KBM-7 (cell line): ENCODE measurements at regions not wholly inside any gene's neighbourhood (a gene's known extent, or its start where the extent isn't known, plus 50 kb on each side); places are given as distances from the start of the nearest gene placed in this dataset.
"Not testable (repeated sequence)": the region's sequence is repeated elsewhere in the genome, so short reads cannot be mapped to it uniquely, and the experiment has no call there.

Experiments used
- DNase-seq: peaks from one replicate; pipeline ENCODE4 v3.0.0-alpha.2; 2015
- in situ Hi-C: fragments of 300-500 bp; cut with MboI; formaldehyde crosslinking; loops from 2 replicates; pipeline ENCODE4 v1.14.3; 2020; ENCODE audit warnings: low sequenced_read_pairs, low pct_unique_long_range_greater_than_20kb, mixed read lengths

- in situ Hi-C loops: no loop called here
- DNase-seq: no peak
Measured at GRCh38 chr2:144801766-144802165, 281.8 kb upstream of the ZEB2 start.

- in situ Hi-C loops: no loop called here
- no peak for DNase-seq
Measured at GRCh38 chr2:144801325-144801724, 281.4 kb upstream of the ZEB2 start.

GRCh38 chr2:144798989-144799388, 279.1 kb upstream of the ZEB2 start:
- in situ Hi-C loops: no loop called here
- no peak for DNase-seq

DNA sequence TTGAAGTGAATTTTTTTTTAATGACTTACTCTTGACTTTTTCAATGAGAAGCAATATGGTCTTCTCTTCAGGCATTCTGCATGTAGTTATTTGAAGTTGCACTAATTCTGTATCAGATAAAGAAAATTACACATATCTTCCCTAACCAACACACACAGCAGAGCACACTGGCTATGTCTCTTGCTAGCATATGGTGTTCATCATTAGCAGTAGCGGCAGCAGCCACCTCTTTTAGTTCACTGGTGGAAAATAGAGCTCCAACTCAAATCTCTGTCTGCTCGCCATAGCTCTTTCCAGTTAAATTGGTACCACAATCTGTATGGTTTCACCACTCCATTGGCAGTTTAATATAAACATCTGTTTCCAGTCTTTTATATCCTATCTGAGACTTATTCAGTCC, 278.1 kb upstream of the ZEB2 start:
- in situ Hi-C loops: no loop called here

DNA sequence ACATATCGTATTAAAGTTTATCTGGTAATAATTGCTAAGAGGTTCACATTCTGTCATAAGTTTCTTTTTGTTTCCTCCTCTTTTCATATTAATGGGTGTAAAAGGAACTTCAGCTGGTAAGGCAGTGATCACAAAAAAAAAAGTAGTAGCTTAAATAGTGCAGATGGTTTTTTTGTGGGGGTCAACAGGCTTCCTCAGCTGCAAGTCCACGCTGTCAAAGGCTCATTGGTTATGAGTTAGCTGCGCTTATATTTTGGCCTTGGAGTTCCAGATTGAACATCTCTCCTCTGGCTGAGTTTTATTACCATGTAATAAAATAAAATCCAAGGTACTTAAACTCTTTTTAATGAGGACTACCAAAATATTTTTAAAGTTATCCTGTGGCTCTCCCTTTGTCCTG, 277.0 kb upstream of the ZEB2 start:
- no peak for DNase-seq
- in situ Hi-C loops: no loop called here

More for the DNA sequence above, 278.1 kb upstream of the ZEB2 start:
- no peak for DNase-seq

GRCh38 chr2:144796164-144796563, 276.2 kb upstream of the ZEB2 start:
- in situ Hi-C loops: no loop called here
- DNase-seq: no peak

GRCh38 chr2:144785253-144785652, 265.3 kb upstream of the ZEB2 start:
- no peak for DNase-seq
- in situ Hi-C loops: no loop called here

GRCh38 chr2:144780983-144781382, 261.1 kb upstream of the ZEB2 start:
- DNase-seq: no peak
- in situ Hi-C loops: no loop called here

DNA sequence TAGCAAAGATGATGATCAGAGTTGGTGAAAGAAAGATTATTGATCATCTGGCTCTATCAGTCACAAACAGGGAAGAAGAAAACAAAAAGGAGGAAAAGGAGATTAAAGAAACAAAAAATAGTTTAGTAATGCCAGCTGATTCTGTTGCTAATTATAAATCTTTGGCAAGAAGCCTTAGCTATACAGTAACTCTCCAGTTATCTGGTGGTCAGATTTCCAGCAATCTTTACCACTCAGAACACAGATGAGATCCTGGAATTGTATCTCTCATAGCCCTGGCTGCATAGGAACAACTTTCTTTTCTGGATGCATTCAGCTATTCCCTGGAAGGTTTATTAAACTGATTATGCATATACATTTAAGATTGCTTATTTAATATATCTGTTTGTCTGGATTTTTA, 256.8 kb upstream of the ZEB2 start:
- no peak for DNase-seq
- in situ Hi-C loops: no loop called here

- in situ Hi-C loops: no loop called here
- peak; percentile 13 for DNase-seq
Measured at GRCh38 chr2:144774809-144775208, 254.9 kb upstream of the ZEB2 start.

- no peak for DNase-seq
- in situ Hi-C loops: no loop called here
Measured at GRCh38 chr2:144771348-144771747, 251.4 kb upstream of the ZEB2 start.

DNA sequence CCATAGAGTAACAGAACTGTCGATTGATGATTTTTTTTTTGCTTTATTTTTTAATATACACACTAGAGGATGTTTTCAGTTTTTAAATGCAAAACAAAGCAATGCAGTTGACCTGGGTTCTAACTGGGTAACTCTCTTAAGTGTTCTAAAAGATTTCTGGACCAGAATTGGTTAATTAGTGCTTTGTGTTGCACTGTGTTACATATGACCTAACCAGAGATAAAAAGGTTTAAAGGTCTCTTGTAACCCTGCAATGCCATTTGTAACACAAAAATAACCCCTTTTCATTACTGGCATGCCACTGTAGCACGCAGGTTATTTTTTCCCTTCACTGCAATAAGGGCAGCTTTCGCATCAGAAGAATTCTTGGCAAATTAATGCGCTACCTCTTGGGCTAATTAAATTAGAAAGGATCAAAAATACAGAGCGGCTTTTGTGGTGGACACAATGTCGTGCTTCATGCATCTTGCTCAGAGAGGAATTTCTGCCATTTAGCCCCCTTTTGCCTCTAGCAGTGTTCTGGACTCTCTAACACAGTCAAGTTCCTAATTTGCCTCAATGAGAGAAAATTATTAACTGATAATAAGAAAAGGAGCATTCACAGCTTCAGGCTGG, 250.8 kb upstream of the ZEB2 start:
- in situ Hi-C loops: no loop called here
- no peak for DNase-seq

GRCh38 chr2:144760939-144761338, 241.0 kb upstream of the ZEB2 start:
- in situ Hi-C loops, DNase-seq: not testable (repeated sequence)

- in situ Hi-C loops: no loop called here
- no peak for DNase-seq
Measured at GRCh38 chr2:144759746-144760145, 239.8 kb upstream of the ZEB2 start.

- in situ Hi-C loops, DNase-seq: not testable (repeated sequence)
Measured at GRCh38 chr2:144758196-144758595, 238.3 kb upstream of the ZEB2 start.

- in situ Hi-C loops: no loop called here
- DNase-seq: no peak
Measured at GRCh38 chr2:144753416-144753815, 233.5 kb upstream of the ZEB2 start.

DNA sequence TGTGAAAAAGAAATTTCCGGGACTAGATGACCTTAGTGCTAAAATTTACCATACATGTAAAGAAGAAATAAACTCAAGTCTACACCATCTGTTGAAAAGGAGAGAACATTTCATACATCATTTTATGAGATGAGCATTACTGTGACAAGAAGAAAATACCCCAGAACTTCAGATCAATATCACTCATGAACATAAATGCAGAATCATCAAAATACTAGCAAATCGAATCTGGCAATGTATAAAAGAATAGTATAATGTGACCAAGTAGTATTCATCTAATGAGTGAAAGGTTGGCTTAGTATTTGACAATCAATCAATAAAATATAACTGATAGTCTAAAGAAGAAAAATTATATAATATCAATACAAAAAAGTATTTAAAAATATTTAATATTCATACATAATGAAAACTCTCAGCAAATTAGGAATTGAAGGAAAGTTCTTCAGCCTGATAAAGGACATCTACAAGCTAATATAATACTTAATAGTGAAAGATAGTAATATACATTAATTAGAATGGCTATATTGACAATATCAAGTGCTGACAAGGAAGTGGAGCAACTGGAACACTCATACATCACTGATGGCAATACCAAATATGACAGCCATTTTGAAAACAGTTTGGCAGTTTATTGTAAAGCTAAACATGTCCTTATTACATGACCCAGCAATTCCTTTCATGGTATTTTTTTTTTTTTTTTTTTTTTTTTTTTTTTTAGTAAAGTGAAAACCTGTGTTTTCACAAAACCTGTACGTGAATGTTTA, 231.4 kb upstream of the ZEB2 start:
- no peak for DNase-seq
- in situ Hi-C loops: no loop called here

DNA sequence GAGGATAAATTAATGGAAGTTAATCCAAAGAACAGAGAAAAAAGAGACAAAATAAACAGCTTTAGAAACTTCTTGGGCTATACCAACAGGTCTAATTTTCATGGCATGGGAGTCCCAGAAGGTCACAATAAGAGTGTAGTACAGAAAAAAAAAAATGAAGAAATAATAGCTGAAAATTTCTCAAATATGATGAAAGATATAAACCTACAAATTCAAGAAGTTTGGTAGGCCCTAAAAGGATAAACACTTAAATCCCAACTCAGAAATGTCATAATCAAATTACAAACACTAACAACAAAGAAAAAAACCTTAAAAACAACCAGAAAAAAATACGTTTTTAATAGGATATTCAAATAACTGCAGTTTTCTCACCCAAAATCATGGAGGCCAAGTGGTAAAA, 229.3 kb upstream of the ZEB2 start:
- DNase-seq: no peak

DNA sequence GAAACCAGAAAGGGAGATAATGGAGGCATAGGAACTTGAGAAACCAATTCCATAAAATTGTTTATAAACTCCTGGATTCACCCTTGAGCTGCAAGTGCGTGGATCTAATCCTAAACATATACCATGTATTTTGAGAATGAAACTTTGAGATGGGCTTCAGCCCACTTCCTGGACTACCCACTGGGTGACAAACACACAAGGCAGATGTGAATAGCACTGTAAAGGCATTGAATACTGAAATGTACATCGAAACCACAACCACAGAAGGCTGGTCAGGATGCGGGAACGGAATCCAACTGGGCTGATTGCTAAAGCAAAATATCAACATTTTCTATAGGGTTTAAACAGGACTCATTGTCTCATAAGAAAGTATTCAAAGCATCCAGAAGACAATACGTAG, 228.5 kb upstream of the ZEB2 start:
- no peak for DNase-seq
- in situ Hi-C loops: no loop called here

More for the DNA sequence above, 229.3 kb upstream of the ZEB2 start:
- in situ Hi-C loops: no loop called here

GRCh38 chr2:144747571-144747970, 227.7 kb upstream of the ZEB2 start:
- in situ Hi-C loops: no loop called here
- peak; percentile 18 for DNase-seq

DNA sequence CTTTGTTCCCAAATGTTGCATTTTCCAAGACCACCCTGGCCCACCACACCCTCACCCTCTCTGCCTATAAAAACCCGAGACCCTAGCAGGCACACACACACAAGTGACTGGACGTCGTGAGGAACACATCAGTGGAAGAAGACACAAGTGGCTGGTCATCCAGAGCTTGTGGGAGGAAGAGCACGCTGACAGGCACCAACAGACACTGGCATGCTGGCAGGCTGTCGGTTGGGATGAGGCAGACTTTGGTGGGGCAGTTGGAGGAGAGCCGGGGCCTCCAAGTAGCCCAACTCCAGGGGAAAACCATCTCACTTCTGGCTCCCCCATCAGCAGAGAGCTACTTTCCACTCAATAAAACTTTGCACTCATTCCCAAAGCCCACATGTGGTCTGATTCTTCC, 225.5 kb upstream of the ZEB2 start:
- no peak for DNase-seq
- in situ Hi-C loops: no loop called here
